HG03025 (cell line): ENCODE measurements at regions not wholly inside any gene's neighbourhood (a gene's known extent, or its start where the extent isn't known, plus 50 kb on each side); places are given as distances from the start of the nearest gene placed in this dataset.
"Not testable (repeated sequence)": the region's sequence is repeated elsewhere in the genome, so short reads cannot be mapped to it uniquely, and the experiment has no call there.

Experiments used
- ATAC-seq: cut with Tn5 transposase; IDR thresholded peaks from one replicate; pipeline ENCODE4 v1.9.1; 2021; ENCODE audit warnings: mild to moderate bottlenecking, moderate library complexity; ENCODE audit not compliant: unreplicated experiment, low FRiP score

- ATAC-seq = no peak
These were observed 1449.7 kb downstream of the GATA3 start for GRCh38 chr10:9504227-9504626.

GRCh38 chr10:9505546-9505945 is 1451.1 kb downstream of the GATA3 start:
- no peak for ATAC-seq

- no peak for ATAC-seq
These were observed 1454.1 kb downstream of the GATA3 start for GRCh38 chr10:9508606-9509005.

- no peak for ATAC-seq
These were observed 1456.1 kb downstream of the GATA3 start for GRCh38 chr10:9510626-9511025.

- ATAC-seq = no peak
These were observed 1461.4 kb downstream of the GATA3 start for GRCh38 chr10:9515922-9516321.

- ATAC-seq = peak; percentile 98
These were observed 1481.3 kb downstream of the GATA3 start for GRCh38 chr10:9535744-9536143.

- ATAC-seq = no peak
These were observed 1472.6 kb upstream of the CELF2 start for GRCh38 chr10:9545073-9545472.

- no peak for ATAC-seq
These were observed 1469.5 kb upstream of the CELF2 start for GRCh38 chr10:9547936-9548904.

- ATAC-seq = no peak
These were observed 1466.9 kb upstream of the CELF2 start for GRCh38 chr10:9550810-9551209.

- no peak for ATAC-seq
These were observed 1463.4 kb upstream of the CELF2 start for GRCh38 chr10:9554321-9554720.

GRCh38 chr10:9560976-9561375 is 1456.7 kb upstream of the CELF2 start:
- ATAC-seq = no peak

GRCh38 chr10:9561821-9562505 is 1455.7 kb upstream of the CELF2 start:
- no peak for ATAC-seq

GRCh38 chr10:9577746-9578145 is 1439.9 kb upstream of the CELF2 start:
- ATAC-seq = no peak

GRCh38 chr10:9579110-9579705 is 1438.5 kb upstream of the CELF2 start:
- ATAC-seq = no peak

GRCh38 chr10:9582803-9583202 is 1434.9 kb upstream of the CELF2 start:
- ATAC-seq = not testable (repeated sequence)

GRCh38 chr10:9596368-9596920 is 1421.2 kb upstream of the CELF2 start:
- no peak for ATAC-seq

GRCh38 chr10:9602998-9603397 is 1414.7 kb upstream of the CELF2 start:
- no peak for ATAC-seq

GRCh38 chr10:9603972-9604371 is 1413.7 kb upstream of the CELF2 start:
- no peak for ATAC-seq

- no peak for ATAC-seq
These were observed 1412.4 kb upstream of the CELF2 start for GRCh38 chr10:9605231-9605630.

GRCh38 chr10:9608602-9609001 is 1409.1 kb upstream of the CELF2 start:
- ATAC-seq = no peak
